NCI-H2171 treated with DMSO at 0.1 percent for 48 hours (cell line): ENCODE measurements at regions not wholly inside any gene's neighbourhood (a gene's known extent, or its start where the extent isn't known, plus 50 kb on each side); places are given as distances from the start of the nearest gene placed in this dataset.
"Not testable (repeated sequence)": the region's sequence is repeated elsewhere in the genome, so short reads cannot be mapped to it uniquely, and the experiment has no call there.

Experiments
- DNase-seq: peaks from one replicate; lab custom pipeline; 2025; lab: John Stamatoyannopoulos, UW

DNA sequence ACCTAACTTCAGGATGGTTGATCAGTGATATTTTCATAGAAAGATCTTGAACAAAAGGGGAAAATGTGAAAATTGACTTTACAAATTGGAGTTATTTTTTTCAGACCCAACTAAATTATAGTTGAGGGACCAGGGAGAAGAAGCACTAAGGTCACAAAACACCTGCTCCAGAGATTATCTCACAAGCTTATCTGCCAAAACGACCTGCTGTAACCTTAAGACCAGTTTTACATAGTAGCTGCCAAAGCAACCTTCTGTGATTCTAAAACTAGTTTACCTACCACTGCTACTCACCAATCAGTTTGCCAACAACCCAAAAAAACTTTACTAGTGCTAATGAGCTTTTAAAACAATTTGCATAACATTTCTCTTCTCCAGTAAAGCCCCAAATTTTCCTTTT, 972.1 kb downstream of the C4orf33 start:
- no peak for DNase-seq

GRCh38 chr4:130071746-130072145, 975.8 kb downstream of the C4orf33 start:
- DNase-seq: no peak

- DNase-seq: no peak
These were observed 977.3 kb downstream of the C4orf33 start for GRCh38 chr4:130073145-130073790.

DNA sequence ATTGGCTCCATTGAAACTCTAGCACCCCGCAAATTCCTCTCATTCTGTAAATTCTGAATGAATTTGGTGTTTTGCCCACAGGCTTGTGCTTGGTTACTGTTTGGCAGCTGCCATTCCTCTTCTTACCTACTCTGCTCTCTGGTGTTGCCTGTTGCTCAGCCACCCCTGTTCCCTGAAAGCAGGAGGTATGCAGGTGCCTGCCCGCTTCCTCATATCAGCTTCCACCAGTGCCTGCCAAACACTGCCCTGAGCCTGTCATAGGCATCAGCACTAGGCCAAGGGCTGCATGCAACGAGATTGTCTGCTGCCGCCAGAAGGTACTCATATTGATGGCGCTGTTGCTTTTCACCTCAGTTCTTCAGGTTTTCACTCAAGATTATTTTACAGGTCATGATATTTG, 978.1 kb downstream of the C4orf33 start:
- no peak for DNase-seq

DNA sequence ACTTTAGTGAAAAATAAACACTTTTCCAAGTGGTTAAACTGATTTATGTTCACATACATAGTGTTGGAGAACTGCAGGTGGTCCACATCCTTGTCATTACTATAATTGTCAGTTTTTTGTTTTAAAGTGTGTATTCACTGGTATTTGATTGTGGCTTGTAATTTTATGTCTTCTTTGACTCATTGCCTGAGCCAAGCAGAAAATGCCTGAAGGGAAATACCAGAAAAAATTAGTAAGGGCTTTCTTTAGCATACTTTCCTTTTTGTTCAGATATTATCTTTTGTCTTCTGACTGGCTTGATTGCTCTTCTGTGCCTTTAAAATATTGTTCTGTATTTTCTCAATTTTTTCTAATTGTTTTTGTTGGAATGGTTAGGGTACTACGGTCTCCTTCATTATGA, 981.3 kb downstream of the C4orf33 start:
- no peak for DNase-seq

DNA sequence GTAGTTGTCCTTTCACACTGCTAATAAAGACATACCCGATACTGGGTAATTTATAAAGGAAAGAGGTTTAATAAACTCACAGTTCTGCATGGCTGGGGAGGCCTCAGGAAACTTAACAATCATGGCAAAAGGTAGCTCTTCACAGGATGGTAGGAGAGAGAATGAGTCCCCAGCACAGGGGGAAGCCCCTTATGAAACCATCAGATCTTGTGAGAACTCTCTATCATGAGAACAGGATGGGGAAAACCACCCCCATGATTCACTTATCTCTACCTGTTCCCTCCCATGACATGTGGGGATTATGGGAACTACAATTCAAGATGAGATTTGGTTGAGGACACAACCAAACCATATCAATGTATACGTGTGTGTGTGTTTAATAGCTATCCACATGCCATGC, 983.1 kb downstream of the C4orf33 start:
- not testable (repeated sequence) for DNase-seq

- peak; percentile 2 for DNase-seq
These were observed 985.0 kb downstream of the C4orf33 start for GRCh38 chr4:130080872-130081451.

DNA sequence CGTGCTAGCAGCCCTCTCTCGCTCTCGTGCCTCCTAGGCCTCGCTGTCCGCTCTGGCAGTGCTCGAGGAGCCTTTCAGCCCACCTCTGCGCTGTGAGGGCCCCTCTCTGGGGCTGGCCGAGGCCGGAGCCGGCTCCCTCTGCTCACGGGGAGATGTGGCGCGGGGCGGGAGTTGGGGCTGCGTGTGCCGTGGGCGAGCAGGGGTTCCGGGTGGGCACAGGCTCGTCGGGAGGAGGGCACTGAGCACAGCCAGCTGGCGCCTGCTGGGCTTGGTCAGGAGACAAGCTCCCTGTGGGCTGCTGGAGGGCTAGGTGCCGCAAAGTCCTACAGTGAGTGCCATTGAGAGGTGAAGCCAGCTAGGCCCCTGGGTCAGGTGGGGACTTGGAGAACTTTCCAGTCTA, 994.5 kb downstream of the C4orf33 start:
- DNase-seq: no peak

GRCh38 chr4:130092187-130093015, 996.4 kb downstream of the C4orf33 start:
- no peak for DNase-seq

DNA sequence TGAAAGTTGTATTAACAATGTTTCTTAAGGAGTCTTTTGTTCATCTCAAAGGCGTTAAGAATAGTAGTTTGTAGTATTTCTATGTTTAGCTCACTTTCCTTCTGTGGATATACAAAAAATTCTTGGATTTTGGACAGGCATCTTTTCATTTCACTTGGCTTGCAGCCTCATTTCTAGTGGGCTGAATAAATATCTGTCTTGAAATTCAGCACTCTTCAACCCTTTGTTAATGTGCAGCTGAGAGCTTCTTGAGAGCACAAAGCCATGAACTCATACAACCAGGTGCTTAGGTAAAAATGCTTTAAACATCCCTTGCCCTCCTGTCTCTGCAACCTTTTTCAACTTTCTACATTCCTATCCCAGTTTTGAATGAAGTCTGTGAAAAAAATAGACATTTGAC, 1003.2 kb downstream of the C4orf33 start:
- no peak for DNase-seq

DNA sequence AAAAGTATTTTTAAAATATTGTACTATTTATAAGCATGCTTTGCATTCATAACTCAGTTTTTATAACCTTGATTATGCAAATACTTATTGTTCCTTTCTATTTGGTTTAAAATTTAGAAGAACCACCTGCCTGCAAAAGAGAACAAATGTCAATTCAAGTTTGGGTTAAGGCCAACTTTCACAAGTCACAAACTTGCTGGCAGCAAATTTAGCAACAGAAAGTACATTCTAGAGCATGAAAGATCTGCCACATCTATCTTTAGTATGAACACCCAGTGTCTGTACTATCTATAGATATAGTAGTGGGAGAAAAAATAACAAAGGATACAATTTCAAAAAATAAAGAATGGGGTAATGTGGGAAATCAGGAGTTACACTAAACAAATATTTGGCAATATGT, 1014.2 kb downstream of the C4orf33 start:
- DNase-seq: no peak

- no peak for DNase-seq
These were observed 1014.8 kb downstream of the C4orf33 start for GRCh38 chr4:130110770-130111169.

DNA sequence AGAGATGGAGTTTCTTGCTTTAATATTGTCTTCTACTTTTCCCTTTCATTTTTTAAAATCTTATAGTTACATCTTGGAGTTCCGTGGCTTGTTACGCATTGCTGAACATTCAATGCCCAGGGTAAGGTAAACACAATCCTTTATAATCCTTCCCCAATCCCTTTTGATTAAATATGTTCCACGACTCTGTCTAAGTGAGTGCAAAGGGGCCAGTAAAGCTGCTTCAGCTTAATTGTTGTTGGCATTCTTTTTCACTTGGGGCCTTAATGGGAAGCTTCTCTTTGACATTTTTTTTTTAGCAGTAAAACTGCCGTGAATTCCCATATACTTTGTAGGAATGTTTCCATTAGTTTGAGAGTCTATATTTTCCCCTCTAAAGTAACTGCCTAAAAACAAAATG, 1028.1 kb downstream of the C4orf33 start:
- DNase-seq: no peak

DNA sequence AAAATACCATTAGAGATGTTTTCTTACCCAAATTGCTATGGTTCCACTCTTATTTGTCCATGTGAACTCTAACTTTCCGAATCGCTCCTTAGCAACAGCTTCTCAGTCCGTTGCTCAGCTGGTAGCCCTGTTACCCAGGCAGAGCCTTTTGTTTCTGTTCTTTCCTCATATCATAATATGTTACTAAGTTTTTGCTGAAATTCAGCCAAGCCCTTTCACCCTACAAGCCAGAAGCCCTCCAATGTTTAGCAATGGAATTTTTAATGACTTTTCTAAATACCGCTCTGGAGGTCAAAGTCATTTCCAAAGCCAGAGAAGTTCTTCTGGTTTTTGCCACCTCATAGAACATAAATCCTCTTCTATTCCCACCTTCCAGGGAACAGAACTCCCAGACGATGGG, 1029.5 kb downstream of the C4orf33 start:
- no peak for DNase-seq

- DNase-seq: no peak
These were observed 1031.3 kb downstream of the C4orf33 start for GRCh38 chr4:130127297-130127696.

DNA sequence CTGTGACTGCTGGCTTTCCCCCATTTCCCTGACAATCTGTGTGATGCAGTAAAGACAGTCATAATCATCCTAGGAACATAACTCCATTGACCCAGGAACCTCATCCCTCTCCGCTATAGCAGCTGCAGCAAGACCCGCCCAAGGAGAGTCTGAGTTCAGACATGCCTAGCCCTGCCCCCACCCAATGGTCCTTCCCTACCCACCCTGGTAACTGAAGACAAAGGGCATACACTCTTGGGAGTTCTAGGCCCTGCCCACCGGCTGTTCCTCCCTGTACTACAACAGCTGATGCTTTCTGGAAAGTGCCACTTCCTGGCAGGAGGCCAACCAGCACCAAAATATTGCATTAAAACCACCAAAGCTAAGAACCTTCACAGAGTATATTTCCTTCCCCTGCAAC, 1035.6 kb downstream of the C4orf33 start:
- DNase-seq: peak; percentile 93

GRCh38 chr4:130141651-130142050, 1045.7 kb downstream of the C4orf33 start:
- DNase-seq: no peak

DNA sequence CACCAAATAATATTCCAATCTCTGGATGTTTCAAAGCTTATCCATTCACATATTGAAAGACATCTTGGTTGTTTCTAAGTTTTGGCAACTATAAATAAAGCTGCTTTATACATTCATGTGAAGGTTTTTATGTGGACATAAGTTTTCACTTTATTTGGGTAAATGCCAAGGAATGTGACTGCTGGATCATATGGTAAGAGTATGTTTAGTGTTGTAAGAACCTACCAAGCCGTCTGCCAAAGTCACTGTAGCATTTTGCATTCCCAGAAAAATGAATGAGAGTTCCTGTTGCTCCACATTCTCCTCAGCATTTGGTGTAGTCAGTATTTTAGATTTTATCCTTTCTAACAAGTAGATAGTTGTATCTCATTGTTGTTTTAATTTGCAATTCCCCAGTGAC, 1047.7 kb downstream of the C4orf33 start:
- no peak for DNase-seq

DNA sequence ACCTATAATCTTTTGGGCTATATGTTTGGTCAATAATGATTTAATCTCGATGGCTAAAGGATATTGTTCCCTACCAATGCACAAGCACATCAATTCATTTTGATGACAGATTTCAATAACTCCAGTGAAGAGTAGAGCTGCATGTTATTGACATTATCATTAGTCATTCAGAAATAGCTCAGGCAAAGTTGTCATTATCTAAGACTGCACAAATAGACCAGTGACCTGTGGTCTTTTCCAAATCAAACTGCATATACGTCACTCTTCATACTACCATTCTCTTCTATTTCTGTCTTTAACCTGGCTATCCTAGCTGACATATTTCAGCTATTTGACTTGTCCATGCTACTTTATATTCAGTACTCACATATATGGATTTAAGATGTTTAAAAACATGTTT, 1050.8 kb downstream of the C4orf33 start:
- DNase-seq: no peak

GRCh38 chr4:130147641-130148040, 1051.7 kb downstream of the C4orf33 start:
- DNase-seq: no peak

DNA sequence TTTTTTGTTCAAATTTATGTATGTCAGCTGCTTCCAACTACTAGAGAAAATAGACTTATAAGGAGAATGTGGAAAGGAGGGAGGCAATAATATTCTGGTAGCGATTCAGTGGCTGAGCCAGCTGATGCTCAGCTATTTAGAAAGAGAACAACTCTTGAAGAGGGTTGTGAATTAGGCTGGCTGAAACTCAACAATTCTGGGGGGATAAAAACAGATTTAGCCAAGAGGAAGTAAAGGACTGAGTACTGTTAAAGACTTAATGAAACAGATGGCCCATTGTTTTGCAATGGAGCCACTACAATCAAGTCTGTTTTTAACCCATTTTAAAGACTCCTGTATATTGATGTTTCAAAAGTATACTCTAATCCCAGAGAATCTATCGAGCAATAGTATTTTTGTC, 1058.9 kb downstream of the C4orf33 start:
- peak; percentile 16 for DNase-seq

DNA sequence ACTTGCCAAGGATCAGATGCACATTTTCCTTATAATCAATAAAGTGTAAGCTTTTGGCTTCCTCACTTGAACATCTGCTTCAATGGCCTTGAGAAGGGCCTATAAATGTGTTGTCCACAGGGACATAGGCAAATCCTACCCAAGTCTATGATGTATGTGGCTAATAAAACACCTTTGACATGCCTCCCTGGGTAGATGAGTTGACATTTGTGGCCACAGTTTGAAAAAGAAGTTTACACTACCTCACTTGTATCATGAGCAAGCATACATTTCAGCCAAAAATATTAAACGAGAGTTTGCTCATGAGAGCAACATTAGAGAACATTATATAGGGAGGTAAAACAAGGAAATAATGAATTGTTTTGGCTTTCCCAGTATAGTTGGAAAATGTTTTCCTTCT, 1067.7 kb downstream of the C4orf33 start:
- no peak for DNase-seq

DNA sequence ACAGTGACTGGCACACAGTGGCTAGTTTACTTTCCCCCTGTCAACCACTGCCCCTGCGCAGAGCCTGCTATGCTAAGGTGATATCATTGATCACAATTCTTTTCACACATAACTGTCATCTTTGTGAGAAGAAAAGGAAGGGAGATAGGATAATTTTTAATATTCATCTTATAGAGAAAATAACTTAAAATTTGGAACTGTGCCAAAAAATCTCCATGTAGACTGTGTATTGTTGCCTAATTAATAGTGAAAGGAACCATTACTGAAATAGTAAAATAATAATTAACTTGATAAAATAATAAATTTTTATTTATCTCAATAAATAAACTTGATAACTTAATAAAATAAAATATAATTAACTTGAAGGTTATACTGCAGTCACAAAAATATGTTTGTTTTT, 1069.4 kb downstream of the C4orf33 start:
- no peak for DNase-seq
